Fibroblast of skin of right biceps (primary cell): ENCODE measurements at regions not wholly inside any gene's neighbourhood (a gene's known extent, or its start where the extent isn't known, plus 50 kb on each side); places are given as distances from the start of the nearest gene placed in this dataset.

ENCODE experiments used
- DNase-seq: peaks from one replicate; pipeline ENCODE4 v3.0.0-alpha.2; 2013

GRCh38 chr3:159137949-159138348 is 336.1 kb downstream of the MFSD1 start:
- no peak for DNase-seq

GRCh38 chr3:159139326-159139725 is 337.5 kb downstream of the MFSD1 start:
- no peak for DNase-seq

GRCh38 chr3:159144472-159144871 is 342.6 kb downstream of the MFSD1 start:
- DNase-seq = no peak

- no peak for DNase-seq
Measured at GRCh38 chr3:159144891-159145290, 343.0 kb downstream of the MFSD1 start.

- DNase-seq = no peak
Measured at GRCh38 chr3:159146392-159146791, 344.5 kb downstream of the MFSD1 start.

- no peak for DNase-seq
Measured at GRCh38 chr3:159146856-159147435, 345.1 kb downstream of the MFSD1 start.

- no peak for DNase-seq
Measured at GRCh38 chr3:159147813-159148212, 346.0 kb downstream of the MFSD1 start.

GRCh38 chr3:159148466-159148865 is 346.6 kb downstream of the MFSD1 start:
- DNase-seq = no peak

GRCh38 chr3:159149131-159149530 is 347.3 kb downstream of the MFSD1 start:
- DNase-seq = no peak

GRCh38 chr3:159149633-159150032 is 347.8 kb downstream of the MFSD1 start:
- DNase-seq = no peak

GRCh38 chr3:159150180-159150579 is 348.3 kb downstream of the MFSD1 start:
- no peak for DNase-seq

GRCh38 chr3:159151130-159151529 is 349.3 kb downstream of the MFSD1 start:
- DNase-seq = no peak

GRCh38 chr3:159157275-159157674 is 355.4 kb downstream of the MFSD1 start:
- DNase-seq = no peak

- DNase-seq = no peak
Measured at GRCh38 chr3:159158213-159158612, 356.4 kb downstream of the MFSD1 start.

GRCh38 chr3:159158801-159159200 is 356.9 kb downstream of the MFSD1 start:
- DNase-seq = no peak

GRCh38 chr3:159159546-159159945 is 357.7 kb downstream of the MFSD1 start:
- DNase-seq = no peak

GRCh38 chr3:159163656-159164055 is 361.8 kb downstream of the MFSD1 start:
- DNase-seq = no peak

GRCh38 chr3:159165961-159166360 is 364.1 kb downstream of the MFSD1 start:
- no peak for DNase-seq

- no peak for DNase-seq
Measured at GRCh38 chr3:159166899-159167586, 365.2 kb downstream of the MFSD1 start.

- DNase-seq = no peak
Measured at GRCh38 chr3:159168788-159169187, 366.9 kb downstream of the MFSD1 start.

GRCh38 chr3:159169828-159170227 is 368.0 kb downstream of the MFSD1 start:
- DNase-seq = peak; percentile 77

GRCh38 chr3:159170436-159171003 is 368.7 kb downstream of the MFSD1 start:
- peak; percentile 61 for DNase-seq

GRCh38 chr3:159171333-159171732 is 369.5 kb downstream of the MFSD1 start:
- DNase-seq = no peak

- DNase-seq = no peak
Measured at GRCh38 chr3:159172473-159172872, 370.6 kb downstream of the MFSD1 start.
